ENCODE measurements at regions not wholly inside any gene's neighbourhood (a gene's known extent, or its start where the extent isn't known, plus 50 kb on each side); places are given as distances from the start of the nearest gene placed in this dataset.

GRCh38 chr15:69696946-69697345, 244.3 kb downstream of the RPLP1 start:
- Histone ChIP-seq H3K27me3 (ENCODE audit: control insufficient read depth, insufficient read depth, low read length) (peaks cover 3% of the 10 kb centered on the region), H3K4me3 (replicated peaks in 1 of 4; ENCODE audit: control extremely low read depth in 1 of 4, insufficient read depth in 1 of 4, low read depth in 3 of 4, low read length in 4 of 4) (no peak overlapping the region), H3K4me1 (ENCODE audit: control insufficient read depth, extremely low read depth, insufficient read depth, low read length) (no peaks in the 10 kb centered on the region), H4K20me1 (ENCODE audit: control insufficient read depth, extremely low read depth, insufficient read depth, low read length) (no peaks in the 10 kb centered on the region), H3K9ac (ENCODE audit: insufficient read depth, low read length) (no peak overlapping the region), H3K4me2 (ENCODE audit: extremely low read depth, insufficient read depth, low read length) (no peak overlapping the region), H3K27ac (ENCODE audit: insufficient read depth, low read length) (no peak overlapping the region), H3K79me2 (ENCODE audit: control insufficient read depth, insufficient read depth, low read length) (no peaks in the 10 kb centered on the region), H3K9me3 (ENCODE audit: control insufficient read depth, insufficient read depth, low read depth, low read length) (no peaks in the 10 kb centered on the region), H3K36me3 (ENCODE audit: control insufficient read depth, insufficient read depth, low read length) (no peaks in the 10 kb centered on the region), H2AFZ (ENCODE audit: low read length) (no peak overlapping the region)
- TF ChIP-seq EZH2 (IDR thresholded peaks at IDR 0.05; ENCODE audit: low read length, missing control alignments) (no peak), CTCF (conservative IDR thresholded peaks at IDR 0.05 in 1 of 2, IDR thresholded peaks at IDR 0.05 in 1 of 2; ENCODE audit: low read depth in 1 of 2, low read length in 2 of 2) (no peak)
- DNase-seq (ENCODE audit: low read depth in 2 of 2), result no peak

- TF ChIP-seq EZH2 (IDR thresholded peaks at IDR 0.05; ENCODE audit: low read length, missing control alignments) (no peak), CTCF (conservative IDR thresholded peaks at IDR 0.05 in 1 of 2, IDR thresholded peaks at IDR 0.05 in 1 of 2; ENCODE audit: low read depth in 1 of 2, low read length in 2 of 2) (no peak)
Measured at GRCh38 chr15:69697916-69698315, 245.3 kb downstream of the RPLP1 start.

GRCh38 chr15:69699096-69699495, 246.5 kb downstream of the RPLP1 start:
- H3K9me3 ChIP-seq (ENCODE audit: control insufficient read depth, insufficient read depth, low read depth, low read length), result no peaks in the 10 kb centered on the region
- no peak overlapping the region for H2AFZ ChIP-seq (ENCODE audit: low read length)
- no peaks in the 10 kb centered on the region for H3K27me3 ChIP-seq (ENCODE audit: control insufficient read depth, insufficient read depth, low read length)
- no peak overlapping the region for H3K27ac ChIP-seq (ENCODE audit: insufficient read depth, low read length)
- TF ChIP-seq EZH2 (IDR thresholded peaks at IDR 0.05; ENCODE audit: low read length, missing control alignments) (no peak), CTCF (conservative IDR thresholded peaks at IDR 0.05 in 1 of 2, IDR thresholded peaks at IDR 0.05 in 1 of 2; ENCODE audit: low read depth in 1 of 2, low read length in 2 of 2) (no peak)
- no peaks in the 10 kb centered on the region for H3K79me2 ChIP-seq (ENCODE audit: control insufficient read depth, insufficient read depth, low read length)
- H3K4me2 ChIP-seq (ENCODE audit: extremely low read depth, insufficient read depth, low read length), result no peak overlapping the region
- no peaks in the 10 kb centered on the region for H3K4me1 ChIP-seq (ENCODE audit: control insufficient read depth, extremely low read depth, insufficient read depth, low read length)
- no peak for DNase-seq (ENCODE audit: low read depth in 2 of 2)
- no peak overlapping the region for H3K9ac ChIP-seq (ENCODE audit: insufficient read depth, low read length)
- H4K20me1 ChIP-seq (ENCODE audit: control insufficient read depth, extremely low read depth, insufficient read depth, low read length), result no peaks in the 10 kb centered on the region
- H3K36me3 ChIP-seq (ENCODE audit: control insufficient read depth, insufficient read depth, low read length), result no peaks in the 10 kb centered on the region
- no peak overlapping the region for H3K4me3 ChIP-seq (replicated peaks in 1 of 4; ENCODE audit: control extremely low read depth in 1 of 4, insufficient read depth in 1 of 4, low read depth in 3 of 4, low read length in 4 of 4)

More at GRCh38 chr15:69697916-69698315, 245.3 kb downstream of the RPLP1 start:
- Histone ChIP-seq H3K79me2 (ENCODE audit: control insufficient read depth, insufficient read depth, low read length) (no peaks in the 10 kb centered on the region), H3K36me3 (ENCODE audit: control insufficient read depth, insufficient read depth, low read length) (no peaks in the 10 kb centered on the region), H2AFZ (ENCODE audit: low read length) (no peak overlapping the region), H4K20me1 (ENCODE audit: control insufficient read depth, extremely low read depth, insufficient read depth, low read length) (no peaks in the 10 kb centered on the region), H3K27ac (ENCODE audit: insufficient read depth, low read length) (no peak overlapping the region), H3K9ac (ENCODE audit: insufficient read depth, low read length) (no peak overlapping the region), H3K4me2 (ENCODE audit: extremely low read depth, insufficient read depth, low read length) (no peak overlapping the region), H3K4me3 (replicated peaks in 1 of 4; ENCODE audit: control extremely low read depth in 1 of 4, insufficient read depth in 1 of 4, low read depth in 3 of 4, low read length in 4 of 4) (no peak overlapping the region), H3K4me1 (ENCODE audit: control insufficient read depth, extremely low read depth, insufficient read depth, low read length) (no peaks in the 10 kb centered on the region), H3K9me3 (ENCODE audit: control insufficient read depth, insufficient read depth, low read depth, low read length) (no peaks in the 10 kb centered on the region), H3K27me3 (ENCODE audit: control insufficient read depth, insufficient read depth, low read length) (no peaks in the 10 kb centered on the region)
- no peak for DNase-seq (ENCODE audit: low read depth in 2 of 2)
